DOHH2 (cell line): ENCODE measurements at regions not wholly inside any gene's neighbourhood (a gene's known extent, or its start where the extent isn't known, plus 50 kb on each side); places are given as distances from the start of the nearest gene placed in this dataset.

Experiments
- H3F3A ChIP-seq: fragments of 200-600 bp; sonication (generic), shearing (Covaris generic); 2 replicates; pipeline ENCODE4 v1.6.0; 2016; ENCODE audit warnings: antibody characterized with exemption, mild to moderate bottlenecking; ENCODE audit not compliant: control insufficient read depth, insufficient read depth
- H3K27ac ChIP-seq: fragments of 200-600 bp; sonication (generic); 2 replicates; pipeline ENCODE4 v1.5.1; 2014; ENCODE audit warnings: low read depth, mild to moderate bottlenecking, low read length, moderate library complexity
- H3K27me3 ChIP-seq: fragments of 200-600 bp; sonication (generic); 2 replicates; pipeline ENCODE4 v1.6.1; 2014; ENCODE audit warnings: mild to moderate bottlenecking, low read length, mixed read lengths; ENCODE audit not compliant: control insufficient read depth
- H3K36me3 ChIP-seq: fragments of 200-600 bp; sonication (generic); 2 replicates; pipeline ENCODE4 v1.6.1; 2014; ENCODE audit warnings: mild to moderate bottlenecking, low read length, moderate library complexity, mixed read lengths; ENCODE audit not compliant: control insufficient read depth
- H3K4me1 ChIP-seq: fragments of 200-600 bp; sonication (generic); 2 replicates; pipeline ENCODE4 v1.6.1; 2014; ENCODE audit warnings: mild to moderate bottlenecking, low read length, mixed read lengths; ENCODE audit not compliant: control insufficient read depth
- H3K4me2 ChIP-seq: fragments of 200-600 bp; sonication (generic); 2 replicates; pipeline ENCODE4 v1.6.0; 2014; ENCODE audit warnings: mild to moderate bottlenecking, low read length, moderate library complexity
- H3K4me3 ChIP-seq: fragments of 200-600 bp; sonication (generic); 2 replicates; pipeline ENCODE4 v1.5.1; 2014; ENCODE audit warnings: mild to moderate bottlenecking, low read length, mixed read lengths
- H3K79me2 ChIP-seq: fragments of 200-600 bp; sonication (generic); 2 replicates; pipeline ENCODE4 v1.6.1; 2014; ENCODE audit warnings: mild to moderate bottlenecking, low read length, mixed read lengths; ENCODE audit not compliant: control insufficient read depth
- H3K9me2 ChIP-seq: fragments of 200-600 bp; sonication (generic); replicated peaks from 2 replicates; pipeline ENCODE4 v1.6.1; 2014; ENCODE audit warnings: mild to moderate bottlenecking, low read length, mixed read lengths; ENCODE audit not compliant: control insufficient read depth
- H3K9me3 ChIP-seq: fragments of 200-600 bp; sonication (generic); 2 replicates; pipeline ENCODE4 v1.6.1; 2014; ENCODE audit warnings: antibody characterized with exemption, low read length, mixed read lengths; ENCODE audit not compliant: control insufficient read depth, insufficient read depth
- H4K20me1 ChIP-seq: fragments of 200-600 bp; sonication (generic); 2 replicates; pipeline ENCODE4 v1.6.0; 2014; ENCODE audit warnings: low read depth, mild to moderate bottlenecking, antibody characterized with exemption, low read length, moderate library complexity; ENCODE audit not compliant: control insufficient read depth, insufficient read depth
- CTCF ChIP-seq: fragments of 200-600 bp; sonication (generic); IDR thresholded peaks from one replicate; pipeline ENCODE4 v1.5.1; 2014; ENCODE audit warnings: antibody characterized with exemption, mild to moderate bottlenecking, low read depth, low read length; ENCODE audit not compliant: poor library complexity, severe bottlenecking
- EZH2phosphoT487 ChIP-seq: fragments of 200-600 bp; sonication (generic); IDR thresholded peaks from 2 replicates; pipeline ENCODE4 v1.6.1; 2017; ENCODE audit warnings: borderline replicate concordance, mild to moderate bottlenecking, antibody characterized with exemption, low read length, moderate library complexity, mixed read lengths

DNA sequence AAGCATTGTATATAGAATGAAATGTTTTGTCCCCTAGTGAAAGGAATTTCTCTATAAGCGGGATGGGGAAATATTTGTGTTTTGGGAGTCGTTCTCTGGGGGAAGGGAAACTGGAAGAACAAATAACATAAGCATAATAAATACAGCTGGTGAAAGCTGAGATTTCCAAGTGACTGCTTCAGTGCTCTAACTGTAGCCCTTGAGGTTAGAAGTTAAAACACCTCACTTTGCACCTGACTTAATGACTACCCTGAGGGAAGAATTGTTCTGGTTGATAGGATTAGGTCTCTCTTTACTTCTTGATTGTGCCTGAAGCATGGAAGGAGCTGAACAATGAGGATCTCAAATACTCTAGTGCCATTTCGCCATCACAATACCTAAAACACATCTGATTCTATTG, 307.4 kb downstream of the MAN2A1 start:
- no peak overlapping the region for H3K4me2 ChIP-seq
- H3K9me3 ChIP-seq: no peaks in the 10 kb centered on the region
- no peaks in the 10 kb centered on the region for H3K79me2 ChIP-seq
- no peaks in the 10 kb centered on the region for H3K9me2 ChIP-seq
- H3F3A ChIP-seq: no peaks in the 10 kb centered on the region
- H3K4me1 ChIP-seq: no peaks in the 10 kb centered on the region
- no peaks in the 10 kb centered on the region for H4K20me1 ChIP-seq
- no peaks in the 10 kb centered on the region for H3K27me3 ChIP-seq
- H3K36me3 ChIP-seq: no peaks in the 10 kb centered on the region
- TF ChIP-seq EZH2phosphoT487 (no peak), CTCF (no peak)
- H3K27ac ChIP-seq: no peak overlapping the region
- H3K4me3 ChIP-seq: no peak overlapping the region

DNA sequence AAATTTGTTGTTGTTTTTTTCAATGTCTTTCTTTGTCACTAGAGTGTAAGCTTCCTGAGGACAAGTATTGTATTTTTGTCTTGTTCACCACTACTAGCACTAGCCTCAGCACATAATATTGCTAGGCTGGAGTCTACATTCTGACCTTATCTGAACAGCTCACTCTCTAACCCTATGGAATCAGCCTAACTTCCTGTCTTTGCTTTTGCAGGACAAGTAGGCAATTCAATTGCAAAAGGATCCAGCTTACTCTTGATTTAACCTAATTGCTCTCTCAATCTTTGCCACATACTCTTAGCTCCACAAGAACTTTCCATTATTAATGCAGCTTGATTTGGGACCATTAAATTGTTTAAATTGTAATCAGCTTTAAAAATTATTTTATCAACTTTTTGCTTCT, 308.5 kb downstream of the MAN2A1 start:
- no peaks in the 10 kb centered on the region for H4K20me1 ChIP-seq
- no peaks in the 10 kb centered on the region for H3K79me2 ChIP-seq
- no peaks in the 10 kb centered on the region for H3K9me3 ChIP-seq
- TF ChIP-seq CTCF: no peak
- no peak for TF ChIP-seq EZH2phosphoT487
- H3F3A ChIP-seq: no peaks in the 10 kb centered on the region
- no peak overlapping the region for H3K27ac ChIP-seq
- H3K36me3 ChIP-seq: no peaks in the 10 kb centered on the region
- H3K4me2 ChIP-seq: no peak overlapping the region
- no peaks in the 10 kb centered on the region for H3K4me1 ChIP-seq
- H3K27me3 ChIP-seq: no peaks in the 10 kb centered on the region
- H3K4me3 ChIP-seq: no peak overlapping the region
- no peaks in the 10 kb centered on the region for H3K9me2 ChIP-seq

- Histone ChIP-seq H3K79me2 (no peaks in the 10 kb centered on the region), H3F3A (no peaks in the 10 kb centered on the region), H3K36me3 (no peaks in the 10 kb centered on the region), H4K20me1 (no peaks in the 10 kb centered on the region), H3K4me1 (no peaks in the 10 kb centered on the region), H3K9me2 (no peaks in the 10 kb centered on the region), H3K27me3 (no peaks in the 10 kb centered on the region), H3K27ac (no peak overlapping the region), H3K9me3 (no peaks in the 10 kb centered on the region), H3K4me2 (no peak overlapping the region), H3K4me3 (no peak overlapping the region)
- TF ChIP-seq EZH2phosphoT487: no peak
- TF ChIP-seq CTCF: no peak
These were observed 309.0 kb downstream of the MAN2A1 start for GRCh38 chr5:109998726-109999125.

GRCh38 chr5:110001648-110002047, 311.9 kb downstream of the MAN2A1 start:
- Histone ChIP-seq H3K9me2 (no peaks in the 10 kb centered on the region), H3K27me3 (no peaks in the 10 kb centered on the region), H3K9me3 (no peaks in the 10 kb centered on the region), H3K4me2 (no peak overlapping the region), H3K4me1 (no peaks in the 10 kb centered on the region), H3K27ac (no peak overlapping the region), H4K20me1 (no peaks in the 10 kb centered on the region), H3K36me3 (no peaks in the 10 kb centered on the region), H3K4me3 (no peak overlapping the region), H3F3A (no peaks in the 10 kb centered on the region), H3K79me2 (no peaks in the 10 kb centered on the region)
- TF ChIP-seq EZH2phosphoT487 (no peak), CTCF (no peak)
